ENCODE measurements at regions not wholly inside any gene's neighbourhood (a gene's known extent, or its start where the extent isn't known, plus 50 kb on each side); places are given as distances from the start of the nearest gene placed in this dataset.

DNA sequence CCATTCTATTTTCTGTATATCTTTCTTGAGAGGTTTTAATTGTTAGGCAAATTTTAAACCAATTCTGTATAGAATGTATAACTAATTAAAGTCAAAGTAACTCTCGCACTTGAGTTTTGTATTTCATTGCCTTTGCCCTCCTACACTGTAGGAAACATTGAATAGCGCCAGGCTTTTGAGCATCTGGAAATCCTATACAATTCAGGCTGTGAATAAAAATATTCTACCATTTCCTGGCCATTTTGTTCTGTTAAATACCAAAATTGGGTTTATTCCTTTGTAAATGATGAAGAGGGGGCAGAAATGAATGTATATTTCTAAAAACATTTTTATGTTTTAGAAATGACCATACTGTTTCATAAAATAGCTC is 571.8 kb upstream of the CLINT1 start:
- no peak for TF ChIP-seq EZH2phosphoT487 (IDR thresholded peaks at IDR 0.05; ENCODE audit: borderline replicate concordance, low read depth, low read length)
- TF ChIP-seq, protein P1, sequence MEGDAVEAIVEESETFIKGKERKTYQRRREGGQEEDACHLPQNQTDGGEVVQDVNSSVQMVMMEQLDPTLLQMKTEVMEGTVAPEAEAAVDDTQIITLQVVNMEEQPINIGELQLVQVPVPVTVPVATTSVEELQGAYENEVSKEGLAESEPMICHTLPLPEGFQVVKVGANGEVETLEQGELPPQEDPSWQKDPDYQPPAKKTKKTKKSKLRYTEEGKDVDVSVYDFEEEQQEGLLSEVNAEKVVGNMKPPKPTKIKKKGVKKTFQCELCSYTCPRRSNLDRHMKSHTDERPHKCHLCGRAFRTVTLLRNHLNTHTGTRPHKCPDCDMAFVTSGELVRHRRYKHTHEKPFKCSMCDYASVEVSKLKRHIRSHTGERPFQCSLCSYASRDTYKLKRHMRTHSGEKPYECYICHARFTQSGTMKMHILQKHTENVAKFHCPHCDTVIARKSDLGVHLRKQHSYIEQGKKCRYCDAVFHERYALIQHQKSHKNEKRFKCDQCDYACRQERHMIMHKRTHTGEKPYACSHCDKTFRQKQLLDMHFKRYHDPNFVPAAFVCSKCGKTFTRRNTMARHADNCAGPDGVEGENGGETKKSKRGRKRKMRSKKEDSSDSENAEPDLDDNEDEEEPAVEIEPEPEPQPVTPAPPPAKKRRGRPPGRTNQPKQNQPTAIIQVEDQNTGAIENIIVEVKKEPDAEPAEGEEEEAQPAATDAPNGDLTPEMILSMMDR (conservative IDR thresholded peaks at IDR 0.05; ENCODE audit: low read length), result no peak
- no TSS peak for BruUV-seq (replicated peaks)
- Histone ChIP-seq H3K9me2 (ENCODE audit: insufficient read depth, low read length) (no peaks in the 10 kb centered on the region), H3K4me1 (ENCODE audit: insufficient read depth, low read length, poor library complexity, severe bottlenecking) (peaks cover 66% of the 10 kb centered on the region), H4K20me1 (ENCODE audit: insufficient read depth, low read length) (no peaks in the 10 kb centered on the region), H3K27ac (ENCODE audit: low read depth, low read length, poor library complexity, severe bottlenecking) (peak overlapping the region; percentile 79), H3K9me3 (ENCODE audit: low read length) (peaks cover 18% of the 10 kb centered on the region; the same call in 1 of the 2 replicates), H3K4me3 (ENCODE audit: low read depth, low read length, poor library complexity, severe bottlenecking) (peak overlapping the region; percentile 20), H2AFZ (ENCODE audit: low read length) (peak overlapping the region; percentile 49; the same call in 1 of the 2 replicates), H3K79me2 (ENCODE audit: insufficient read depth, low read depth, low read length) (no peaks in the 10 kb centered on the region), H3K36me3 (ENCODE audit: insufficient read depth, low read length) (peaks cover 11% of the 10 kb centered on the region), H3K4me2 (ENCODE audit: low read length) (peak overlapping the region; percentile 53)
- ChIA-PET CTCF (ENCODE audit: unreplicated experiment) (no interaction called here), POLR2A (interaction anchor here (0.5 to 3.1 kb wide), 10 partner anchors 9 to 323 kb away, joined by 3 to 15 read pairs (median 4); no protein-coding TSS in a partner anchor)
- no peak for DNase-seq (ENCODE audit: low spot score)
- intact Hi-C loops (cut with micrococcal nuclease; ENCODE audit: unreplicated experiment), result loop anchor here (1.0 to 5.0 kb wide), 2 partner anchors 32 to 82 kb away; no protein-coding TSS in a partner anchor

GRCh38 chr5:158430166-158430797 is 571.3 kb upstream of the CLINT1 start:
- POLR2A ChIA-PET, result interaction anchor here (0.5 to 3.1 kb wide), 7 partner anchors 9 to 237 kb away, joined by 3 to 15 read pairs (median 4); no protein-coding TSS in a partner anchor
- no peak for TF ChIP-seq EZH2phosphoT487 (IDR thresholded peaks at IDR 0.05; ENCODE audit: borderline replicate concordance, low read depth, low read length)
- TF ChIP-seq, protein P1 (conservative IDR thresholded peaks at IDR 0.05; ENCODE audit: low read length), result no peak

DNA sequence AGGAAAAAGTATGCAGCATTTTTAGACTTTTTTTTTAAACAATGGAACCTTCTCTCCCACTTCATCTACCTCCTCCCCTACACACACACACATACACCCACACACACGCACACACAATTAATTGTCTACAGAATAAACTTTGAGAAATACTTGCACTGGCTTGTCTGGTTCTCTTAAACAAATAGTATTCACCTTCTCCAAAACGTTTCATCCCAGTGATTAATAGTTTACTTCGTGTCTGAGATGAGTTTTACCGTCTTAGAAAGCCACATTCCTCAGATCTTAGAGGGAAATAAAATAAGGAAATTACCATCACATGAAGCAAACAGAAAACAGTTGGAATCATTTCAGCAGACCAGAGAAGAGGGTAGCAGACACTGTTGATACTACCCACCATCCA is 570.6 kb upstream of the CLINT1 start:
- Histone ChIP-seq H3K36me3 (ENCODE audit: insufficient read depth, low read length) (peaks cover 11% of the 10 kb centered on the region), H3K9me2 (ENCODE audit: insufficient read depth, low read length) (no peaks in the 10 kb centered on the region), H4K20me1 (ENCODE audit: insufficient read depth, low read length) (no peaks in the 10 kb centered on the region), H2AFZ (ENCODE audit: low read length) (peak overlapping the region; percentile 49; the same call in 1 of the 2 replicates), H3K79me2 (ENCODE audit: insufficient read depth, low read depth, low read length) (no peaks in the 10 kb centered on the region), H3K27ac (ENCODE audit: low read depth, low read length, poor library complexity, severe bottlenecking) (peak overlapping the region; percentile 79), H3K4me1 (ENCODE audit: insufficient read depth, low read length, poor library complexity, severe bottlenecking) (peaks cover 54% of the 10 kb centered on the region), H3K9me3 (ENCODE audit: low read length) (peaks cover 18% of the 10 kb centered on the region; the same call in 1 of the 2 replicates), H3K4me3 (ENCODE audit: low read depth, low read length, poor library complexity, severe bottlenecking) (no peak overlapping the region), H3K4me2 (ENCODE audit: low read length) (peak overlapping the region; percentile 53; the same call in 1 of the 2 replicates)
- ChIA-PET CTCF (ENCODE audit: unreplicated experiment) (no interaction called here), POLR2A (interaction anchor here (3.1 kb wide), 1 partner anchor 8 kb away, joined by 15 read pairs; no protein-coding TSS in a partner anchor)
- no peak for DNase-seq (ENCODE audit: low spot score)
- no peak for TF ChIP-seq EZH2phosphoT487 (IDR thresholded peaks at IDR 0.05; ENCODE audit: borderline replicate concordance, low read depth, low read length)
- TF ChIP-seq, protein P1 (conservative IDR thresholded peaks at IDR 0.05; ENCODE audit: low read length), result no peak
- intact Hi-C loops (cut with micrococcal nuclease; ENCODE audit: unreplicated experiment), result no loop called here
- no TSS peak for BruUV-seq (replicated peaks)

More at GRCh38 chr5:158430166-158430797, 571.3 kb upstream of the CLINT1 start:
- intact Hi-C loops (cut with micrococcal nuclease; ENCODE audit: unreplicated experiment), result loop anchor here (5.0 kb wide), 1 partner anchor 82 kb away; no protein-coding TSS in a partner anchor
- Histone ChIP-seq H3K9me3 (ENCODE audit: low read length) (peaks cover 18% of the 10 kb centered on the region; the same call in 1 of the 2 replicates), H3K79me2 (ENCODE audit: insufficient read depth, low read depth, low read length) (no peaks in the 10 kb centered on the region), H3K9me2 (ENCODE audit: insufficient read depth, low read length) (no peaks in the 10 kb centered on the region), H3K27ac (ENCODE audit: low read depth, low read length, poor library complexity, severe bottlenecking) (peak overlapping the region; percentile 79), H2AFZ (ENCODE audit: low read length) (peak overlapping the region; percentile 49; the same call in 1 of the 2 replicates), H3K36me3 (ENCODE audit: insufficient read depth, low read length) (peaks cover 11% of the 10 kb centered on the region), H4K20me1 (ENCODE audit: insufficient read depth, low read length) (no peaks in the 10 kb centered on the region), H3K4me2 (ENCODE audit: low read length) (peak overlapping the region; percentile 53), H3K4me3 (ENCODE audit: low read depth, low read length, poor library complexity, severe bottlenecking) (peak overlapping the region; percentile 20), H3K4me1 (ENCODE audit: insufficient read depth, low read length, poor library complexity, severe bottlenecking) (peaks cover 61% of the 10 kb centered on the region)
- BruUV-seq (replicated peaks), result no TSS peak
- CTCF ChIA-PET (ENCODE audit: unreplicated experiment), result no interaction called here
- peak; percentile 69 for DNase-seq (ENCODE audit: low spot score)
